ENCODE measurements at regions not wholly inside any gene's neighbourhood (a gene's known extent, or its start where the extent isn't known, plus 50 kb on each side); places are given as distances from the start of the nearest gene placed in this dataset.

- H3K4me2 ChIP-seq: no peak overlapping the region
- no peak for DNase-seq (ENCODE audit: low spot score)
- H3K27ac ChIP-seq (ENCODE audit: low read depth): no peak overlapping the region
- no peaks in the 10 kb centered on the region for H3K4me1 ChIP-seq (ENCODE audit: insufficient read depth)
- Mint-ChIP-seq H3K4me1 (no peaks in the 10 kb centered on the region), H3K9me3 (no peaks in the 10 kb centered on the region), H3K27ac (no peak overlapping the region), H3K4me3 (no peak overlapping the region), H3K27me3 (ENCODE audit: insufficient read depth, low read depth, poor library complexity) (peaks cover 1% of the 10 kb centered on the region), H3K36me3 (ENCODE audit: low read depth) (no peaks in the 10 kb centered on the region)
- H3K9me2 ChIP-seq (ENCODE audit: insufficient read depth): 0 out of 2 replicates have a peak, but pooled peaks cover 5% of the 10 kb centered on the region
- no peaks in the 10 kb centered on the region for H3K36me3 ChIP-seq (ENCODE audit: insufficient read depth)
- H4K20me1 ChIP-seq (replicated peaks; ENCODE audit: insufficient read depth): no peaks in the 10 kb centered on the region
- H3K4me3 ChIP-seq: no peak overlapping the region
- no peaks in the 10 kb centered on the region for H3F3A ChIP-seq (replicated peaks; ENCODE audit: low read depth)
- ATAC-seq: no peak
- H2AFZ ChIP-seq: no peak overlapping the region
- H3K27me3 ChIP-seq (ENCODE audit: insufficient read depth): no peaks in the 10 kb centered on the region
- no peaks in the 10 kb centered on the region for H3K79me2 ChIP-seq (replicated peaks; ENCODE audit: insufficient read depth)
- TF ChIP-seq ZNF331 (CRISPR knock-in tag; IDR thresholded peaks at IDR 0.05; ENCODE audit: low read depth): no peak
These were observed 311.0 kb downstream of the MCTP2 start for GRCh38 chr15:94542391-94542790.

GRCh38 chr15:94546808-94547207 lies 315.4 kb downstream of the MCTP2 start:
- no peak for ATAC-seq
- H3K27me3 ChIP-seq (ENCODE audit: insufficient read depth): no peaks in the 10 kb centered on the region
- no peaks in the 10 kb centered on the region for H3K79me2 ChIP-seq (replicated peaks; ENCODE audit: insufficient read depth)
- Mint-ChIP-seq H3K4me3 (no peak overlapping the region), H3K27ac (no peak overlapping the region), H3K36me3 (ENCODE audit: low read depth) (no peaks in the 10 kb centered on the region), H3K27me3 (ENCODE audit: insufficient read depth, low read depth, poor library complexity) (peaks cover 2% of the 10 kb centered on the region), H3K4me1 (no peaks in the 10 kb centered on the region), H3K9me3 (no peaks in the 10 kb centered on the region)
- no peaks in the 10 kb centered on the region for H4K20me1 ChIP-seq (replicated peaks; ENCODE audit: insufficient read depth)
- no peak overlapping the region for H3K4me2 ChIP-seq
- H3K27ac ChIP-seq (ENCODE audit: low read depth): no peak overlapping the region
- DNase-seq (ENCODE audit: low spot score): no peak
- H3F3A ChIP-seq (replicated peaks; ENCODE audit: low read depth): no peaks in the 10 kb centered on the region
- H3K4me3 ChIP-seq: no peak overlapping the region
- H3K4me1 ChIP-seq (ENCODE audit: insufficient read depth): no peaks in the 10 kb centered on the region
- no peaks in the 10 kb centered on the region for H3K36me3 ChIP-seq (ENCODE audit: insufficient read depth)
- 0 out of 2 replicates have a peak, but pooled peaks cover 7% of the 10 kb centered on the region for H3K9me2 ChIP-seq (ENCODE audit: insufficient read depth)
- no peak overlapping the region for H2AFZ ChIP-seq
- no peak for TF ChIP-seq POLR2AphosphoS5 (IDR thresholded peaks at IDR 0.05; ENCODE audit: low read depth)
- TF ChIP-seq ZNF114 (CRISPR knock-in tag; IDR thresholded peaks at IDR 0.05): no peak
- no peak for TF ChIP-seq ZNF462 (CRISPR knock-in tag; IDR thresholded peaks at IDR 0.05)
- TF ChIP-seq REST (IDR thresholded peaks at IDR 0.05; ENCODE audit: unreplicated experiment): no peak
- TF ChIP-seq CREB1 (CRISPR knock-in tag; IDR thresholded peaks at IDR 0.05; ENCODE audit: low read depth): no peak
- no peak for TF ChIP-seq JUNB (IDR thresholded peaks at IDR 0.05; ENCODE audit: unreplicated experiment)
- no peak for TF ChIP-seq STAT1 (IDR thresholded peaks at IDR 0.05; ENCODE audit: unreplicated experiment)
- no peak for TF ChIP-seq NANOG (IDR thresholded peaks at IDR 0.05; ENCODE audit: borderline replicate concordance)
- no peak for TF ChIP-seq EZH2phosphoT487 (IDR thresholded peaks at IDR 0.05; ENCODE audit: unreplicated experiment)
- TF ChIP-seq EZH2 (IDR thresholded peaks at IDR 0.05; ENCODE audit: low read depth, unreplicated experiment): no peak
- TF ChIP-seq ETS1 (IDR thresholded peaks at IDR 0.05): no peak
